ENCODE measurements at regions not wholly inside any gene's neighbourhood (a gene's known extent, or its start where the extent isn't known, plus 50 kb on each side); places are given as distances from the start of the nearest gene placed in this dataset.

DNA sequence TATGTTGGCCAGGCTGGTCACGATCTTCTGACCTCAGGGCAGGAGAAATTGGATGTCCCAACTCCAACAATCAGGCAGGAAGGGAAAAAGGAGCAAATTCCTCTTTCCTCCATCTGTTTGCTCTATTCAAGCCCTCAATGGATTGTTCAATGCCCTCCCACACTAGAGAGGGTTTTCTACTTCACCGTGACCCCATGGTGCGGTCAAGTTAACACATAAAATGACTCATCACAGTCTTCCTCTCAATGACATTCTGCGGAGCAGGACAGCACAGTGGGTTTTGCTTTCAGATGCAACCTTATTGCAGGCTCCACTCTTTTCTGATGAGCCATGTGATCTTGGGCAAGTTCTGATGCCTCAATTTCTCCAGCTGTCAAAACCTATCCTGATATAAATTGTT lies 364.9 kb downstream of the ANKRD30A start:
- TF ChIP-seq, protein P1, sequence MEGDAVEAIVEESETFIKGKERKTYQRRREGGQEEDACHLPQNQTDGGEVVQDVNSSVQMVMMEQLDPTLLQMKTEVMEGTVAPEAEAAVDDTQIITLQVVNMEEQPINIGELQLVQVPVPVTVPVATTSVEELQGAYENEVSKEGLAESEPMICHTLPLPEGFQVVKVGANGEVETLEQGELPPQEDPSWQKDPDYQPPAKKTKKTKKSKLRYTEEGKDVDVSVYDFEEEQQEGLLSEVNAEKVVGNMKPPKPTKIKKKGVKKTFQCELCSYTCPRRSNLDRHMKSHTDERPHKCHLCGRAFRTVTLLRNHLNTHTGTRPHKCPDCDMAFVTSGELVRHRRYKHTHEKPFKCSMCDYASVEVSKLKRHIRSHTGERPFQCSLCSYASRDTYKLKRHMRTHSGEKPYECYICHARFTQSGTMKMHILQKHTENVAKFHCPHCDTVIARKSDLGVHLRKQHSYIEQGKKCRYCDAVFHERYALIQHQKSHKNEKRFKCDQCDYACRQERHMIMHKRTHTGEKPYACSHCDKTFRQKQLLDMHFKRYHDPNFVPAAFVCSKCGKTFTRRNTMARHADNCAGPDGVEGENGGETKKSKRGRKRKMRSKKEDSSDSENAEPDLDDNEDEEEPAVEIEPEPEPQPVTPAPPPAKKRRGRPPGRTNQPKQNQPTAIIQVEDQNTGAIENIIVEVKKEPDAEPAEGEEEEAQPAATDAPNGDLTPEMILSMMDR (IDR thresholded peaks at IDR 0.05), result no peak
- TF ChIP-seq POLR2A (IDR thresholded peaks at IDR 0.05), result no peak
